C4-2B (cell line): ENCODE measurements at regions not wholly inside any gene's neighbourhood (a gene's known extent, or its start where the extent isn't known, plus 50 kb on each side); places are given as distances from the start of the nearest gene placed in this dataset.

Experiments
- ZFX ChIP-seq: fragments of 450-650 bp; IDR thresholded peaks from 2 replicates; pipeline ENCODE4 v1.6.1; 2017
- TF ChIP-seq, protein P1 (sequence below): fragments of 450-650 bp; conservative IDR thresholded peaks from 2 replicates; pipeline ENCODE4 v1.5.1; 2017; ENCODE audit warnings: mild to moderate bottlenecking

DNA sequence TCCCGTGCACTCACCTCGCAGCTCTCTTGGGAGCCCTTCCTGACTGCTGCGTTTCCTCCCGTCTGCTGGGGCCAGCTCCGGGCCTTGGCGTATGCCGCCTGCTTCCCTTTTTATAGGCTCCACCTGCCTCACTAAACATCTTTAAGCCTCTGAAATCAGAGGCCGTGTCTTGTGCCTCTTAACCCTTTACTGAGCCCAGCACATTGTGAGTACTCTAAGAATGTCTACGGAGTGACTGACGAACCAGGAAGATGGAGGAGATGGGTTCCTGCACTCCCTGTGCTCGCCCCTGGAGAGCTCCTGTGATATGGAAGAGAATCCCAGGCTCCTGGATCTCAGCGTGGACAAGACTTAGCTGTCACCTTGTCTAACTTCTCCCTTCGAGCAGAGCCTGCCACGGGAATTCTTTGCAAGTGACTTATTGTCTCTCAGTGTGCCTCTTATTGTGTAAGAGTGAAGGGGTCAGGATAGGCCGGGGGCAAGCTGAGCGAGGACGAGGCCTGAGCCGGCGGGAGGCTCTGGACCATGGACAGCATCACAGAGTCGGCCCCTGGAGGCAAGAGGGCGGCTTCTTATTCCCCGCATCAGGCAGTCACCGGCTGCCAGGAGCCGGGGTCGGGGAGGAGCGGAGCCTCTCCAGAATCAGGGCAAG lies 70.9 kb upstream of the CCDC167 start:
- TF ChIP-seq, protein P1, sequence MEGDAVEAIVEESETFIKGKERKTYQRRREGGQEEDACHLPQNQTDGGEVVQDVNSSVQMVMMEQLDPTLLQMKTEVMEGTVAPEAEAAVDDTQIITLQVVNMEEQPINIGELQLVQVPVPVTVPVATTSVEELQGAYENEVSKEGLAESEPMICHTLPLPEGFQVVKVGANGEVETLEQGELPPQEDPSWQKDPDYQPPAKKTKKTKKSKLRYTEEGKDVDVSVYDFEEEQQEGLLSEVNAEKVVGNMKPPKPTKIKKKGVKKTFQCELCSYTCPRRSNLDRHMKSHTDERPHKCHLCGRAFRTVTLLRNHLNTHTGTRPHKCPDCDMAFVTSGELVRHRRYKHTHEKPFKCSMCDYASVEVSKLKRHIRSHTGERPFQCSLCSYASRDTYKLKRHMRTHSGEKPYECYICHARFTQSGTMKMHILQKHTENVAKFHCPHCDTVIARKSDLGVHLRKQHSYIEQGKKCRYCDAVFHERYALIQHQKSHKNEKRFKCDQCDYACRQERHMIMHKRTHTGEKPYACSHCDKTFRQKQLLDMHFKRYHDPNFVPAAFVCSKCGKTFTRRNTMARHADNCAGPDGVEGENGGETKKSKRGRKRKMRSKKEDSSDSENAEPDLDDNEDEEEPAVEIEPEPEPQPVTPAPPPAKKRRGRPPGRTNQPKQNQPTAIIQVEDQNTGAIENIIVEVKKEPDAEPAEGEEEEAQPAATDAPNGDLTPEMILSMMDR: no peak
- TF ChIP-seq ZFX: no peak
